ENCODE measurements at regions not wholly inside any gene's neighbourhood (a gene's known extent, or its start where the extent isn't known, plus 50 kb on each side); places are given as distances from the start of the nearest gene placed in this dataset.
A peak's percentile ranks its signal among the peaks of the same experiment; 100 is the strongest.
"Not testable (repeated sequence)": the region's sequence is repeated elsewhere in the genome, so short reads cannot be mapped to it uniquely, and the experiment has no call there.

GRCh38 chr12:46510257-46510656 is 137.7 kb upstream of the SLC38A2 start:
- DNase-seq; in situ Hi-C loops (cut with MboI; ENCODE audit: low pct_unique_long_range_greater_than_20kb, low sequenced_read_pairs): not testable (repeated sequence)

DNA sequence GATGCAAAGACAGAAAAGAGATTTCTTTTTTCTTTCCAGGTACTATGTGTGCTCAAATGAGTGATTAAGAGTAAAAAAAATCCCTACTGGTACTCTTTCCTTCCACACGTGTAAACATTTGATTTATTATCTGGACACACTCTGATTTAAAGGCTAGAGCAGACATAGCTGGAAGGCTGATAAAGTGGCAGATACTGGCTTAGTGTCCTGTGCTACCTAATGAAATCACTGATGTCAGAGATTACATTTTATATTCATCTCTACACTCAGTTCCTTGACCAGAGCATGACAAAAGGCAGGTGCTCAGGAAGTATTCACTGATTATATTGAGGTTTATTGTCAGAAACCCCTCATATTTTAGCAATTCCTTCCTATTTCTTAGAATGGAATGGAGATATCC is 136.6 kb upstream of the SLC38A2 start:
- in situ Hi-C loops (cut with MboI; ENCODE audit: low pct_unique_long_range_greater_than_20kb, low sequenced_read_pairs) = no loop called here
- DNase-seq = no peak

- DNase-seq = no peak
- in situ Hi-C loops (cut with MboI; ENCODE audit: low pct_unique_long_range_greater_than_20kb, low sequenced_read_pairs) = no loop called here
These were observed 136.1 kb upstream of the SLC38A2 start for GRCh38 chr12:46508651-46509050.

DNA sequence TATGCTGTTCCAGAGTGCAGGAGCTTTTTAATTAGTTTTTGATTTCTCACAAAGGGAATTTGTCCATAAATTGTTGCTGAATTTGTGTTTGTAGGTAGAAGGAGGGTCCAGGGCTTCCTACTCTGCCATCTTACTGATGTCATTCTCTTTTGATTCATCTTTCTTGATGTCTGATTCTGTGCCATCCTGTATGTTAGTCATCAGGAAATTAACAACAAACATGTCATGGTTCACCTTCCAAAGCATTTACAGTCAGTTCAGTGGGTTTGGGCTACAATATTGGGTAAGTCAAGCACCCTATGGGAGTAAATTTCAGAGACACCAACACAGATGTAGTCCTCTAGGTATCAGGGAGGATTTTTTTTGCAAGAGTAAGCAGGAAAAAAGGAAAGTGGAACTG is 135.2 kb upstream of the SLC38A2 start:
- in situ Hi-C loops (cut with MboI; ENCODE audit: low pct_unique_long_range_greater_than_20kb, low sequenced_read_pairs) = no loop called here
- no peak for DNase-seq

GRCh38 chr12:46506961-46507360 is 134.4 kb upstream of the SLC38A2 start:
- in situ Hi-C loops (cut with MboI; ENCODE audit: low pct_unique_long_range_greater_than_20kb, low sequenced_read_pairs) = no loop called here
- DNase-seq = no peak

- no peak for DNase-seq
- in situ Hi-C loops (cut with MboI; ENCODE audit: low pct_unique_long_range_greater_than_20kb, low sequenced_read_pairs) = no loop called here
These were observed 133.6 kb upstream of the SLC38A2 start for GRCh38 chr12:46506198-46506597.

DNA sequence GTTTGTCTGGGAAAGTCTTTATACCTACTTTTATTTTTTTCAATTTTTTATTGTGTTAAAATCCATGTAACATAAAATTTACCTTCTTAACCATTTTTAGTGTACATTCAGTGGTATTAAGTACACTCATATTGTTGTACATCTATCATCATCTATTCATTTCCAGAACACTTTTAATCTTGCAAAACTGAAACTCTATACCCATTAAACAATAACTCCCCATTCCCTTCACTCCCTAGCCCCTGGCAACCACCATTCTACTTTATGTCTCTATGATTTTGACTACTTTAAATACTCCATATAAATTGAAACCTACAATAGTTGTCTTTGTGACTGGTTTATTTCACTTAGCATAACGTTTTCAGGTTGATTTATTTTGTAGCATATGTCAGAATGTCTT is 131.9 kb upstream of the SLC38A2 start:
- in situ Hi-C loops (cut with MboI; ENCODE audit: low pct_unique_long_range_greater_than_20kb, low sequenced_read_pairs) = no loop called here
- DNase-seq = no peak

DNA sequence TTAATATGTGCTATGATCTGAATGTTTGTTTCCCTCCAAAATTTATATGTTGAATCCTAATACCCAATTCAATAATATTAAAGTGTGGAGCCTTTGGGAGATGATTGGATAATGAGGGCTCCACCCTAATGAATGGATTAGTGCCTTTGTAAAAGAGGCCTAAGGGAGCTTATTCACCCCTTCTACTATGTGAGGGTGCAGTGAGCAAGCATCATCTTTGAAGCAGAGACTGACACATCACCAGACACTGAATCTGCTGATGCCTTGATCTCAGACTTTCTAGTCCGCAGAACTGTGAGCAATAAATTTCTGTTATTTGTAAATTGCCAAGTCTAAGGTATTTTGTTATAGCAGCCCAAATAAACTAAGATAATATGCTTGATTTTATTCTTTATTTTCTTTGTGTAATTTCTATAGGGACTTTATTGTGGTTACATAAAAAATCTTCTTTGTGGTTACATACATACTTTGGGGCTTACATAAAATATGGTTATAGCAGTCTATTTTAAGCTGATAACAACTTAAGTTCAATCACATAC is 131.1 kb upstream of the SLC38A2 start:
- in situ Hi-C loops (cut with MboI; ENCODE audit: low pct_unique_long_range_greater_than_20kb, low sequenced_read_pairs) = no loop called here
- no peak for DNase-seq

GRCh38 chr12:46500673-46501072 is 128.1 kb upstream of the SLC38A2 start:
- no peak for DNase-seq
- in situ Hi-C loops (cut with MboI; ENCODE audit: low pct_unique_long_range_greater_than_20kb, low sequenced_read_pairs) = no loop called here

GRCh38 chr12:46499901-46500300 is 127.3 kb upstream of the SLC38A2 start:
- DNase-seq = no peak
- in situ Hi-C loops (cut with MboI; ENCODE audit: low pct_unique_long_range_greater_than_20kb, low sequenced_read_pairs) = no loop called here

GRCh38 chr12:46499226-46499625 is 126.7 kb upstream of the SLC38A2 start:
- DNase-seq = no peak
- in situ Hi-C loops (cut with MboI; ENCODE audit: low pct_unique_long_range_greater_than_20kb, low sequenced_read_pairs) = no loop called here

- no peak for DNase-seq
- in situ Hi-C loops (cut with MboI; ENCODE audit: low pct_unique_long_range_greater_than_20kb, low sequenced_read_pairs) = no loop called here
These were observed 125.2 kb upstream of the SLC38A2 start for GRCh38 chr12:46497739-46498138.

DNA sequence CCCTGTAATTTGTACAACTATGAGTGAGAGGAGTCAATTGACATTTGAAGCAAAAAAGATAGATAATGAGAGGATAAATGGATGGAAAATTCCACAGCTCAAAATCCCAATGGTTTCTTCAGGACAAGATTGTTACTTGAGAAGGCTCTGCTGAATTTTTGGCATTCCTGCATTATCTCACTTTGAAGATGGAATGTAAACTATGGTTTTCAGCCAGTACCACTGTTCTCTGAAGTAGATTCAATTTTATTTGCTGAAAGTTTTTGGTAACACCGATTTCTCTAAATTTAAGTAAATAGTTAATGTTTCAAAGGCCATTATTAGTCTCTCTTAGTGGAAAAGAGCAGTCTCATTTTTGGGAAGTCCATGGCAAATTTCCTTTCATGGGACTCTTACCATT is 121.9 kb upstream of the SLC38A2 start:
- in situ Hi-C loops (cut with MboI; ENCODE audit: low pct_unique_long_range_greater_than_20kb, low sequenced_read_pairs) = no loop called here

GRCh38 chr12:46493834-46494181 is 121.2 kb upstream of the SLC38A2 start:
- in situ Hi-C loops (cut with MboI; ENCODE audit: low pct_unique_long_range_greater_than_20kb, low sequenced_read_pairs) = no loop called here
- no peak for DNase-seq

More for the DNA sequence above, 121.9 kb upstream of the SLC38A2 start:
- DNase-seq = no peak

- no peak for DNase-seq
- in situ Hi-C loops (cut with MboI; ENCODE audit: low pct_unique_long_range_greater_than_20kb, low sequenced_read_pairs) = no loop called here
These were observed 120.7 kb upstream of the SLC38A2 start for GRCh38 chr12:46493150-46493833.

GRCh38 chr12:46492471-46493085 is 120.0 kb upstream of the SLC38A2 start:
- in situ Hi-C loops (cut with MboI; ENCODE audit: low pct_unique_long_range_greater_than_20kb, low sequenced_read_pairs) = no loop called here
- no peak for DNase-seq

- DNase-seq = no peak
- in situ Hi-C loops (cut with MboI; ENCODE audit: low pct_unique_long_range_greater_than_20kb, low sequenced_read_pairs) = no loop called here
These were observed 119.0 kb upstream of the SLC38A2 start for GRCh38 chr12:46491548-46491947.

DNA sequence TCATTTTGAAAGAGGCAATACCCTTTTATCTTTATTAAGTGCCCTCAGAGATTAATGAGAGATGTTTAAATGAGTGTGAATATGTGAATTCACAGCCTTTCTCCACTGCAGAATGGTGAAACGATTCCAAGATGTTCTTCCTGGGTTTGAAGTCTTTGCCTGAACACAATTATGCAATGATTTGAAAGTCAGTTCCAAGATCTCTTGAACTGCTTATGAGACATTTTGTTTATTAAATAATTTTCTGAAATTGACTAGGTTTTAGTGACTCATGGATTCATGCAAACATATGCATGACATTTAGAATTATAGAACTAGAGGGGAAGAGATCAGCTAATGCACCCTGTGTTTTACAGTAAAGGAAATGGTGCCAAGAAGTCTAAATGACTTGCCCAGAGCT is 118.1 kb upstream of the SLC38A2 start:
- in situ Hi-C loops (cut with MboI; ENCODE audit: low pct_unique_long_range_greater_than_20kb, low sequenced_read_pairs) = no loop called here
- no peak for DNase-seq

DNA sequence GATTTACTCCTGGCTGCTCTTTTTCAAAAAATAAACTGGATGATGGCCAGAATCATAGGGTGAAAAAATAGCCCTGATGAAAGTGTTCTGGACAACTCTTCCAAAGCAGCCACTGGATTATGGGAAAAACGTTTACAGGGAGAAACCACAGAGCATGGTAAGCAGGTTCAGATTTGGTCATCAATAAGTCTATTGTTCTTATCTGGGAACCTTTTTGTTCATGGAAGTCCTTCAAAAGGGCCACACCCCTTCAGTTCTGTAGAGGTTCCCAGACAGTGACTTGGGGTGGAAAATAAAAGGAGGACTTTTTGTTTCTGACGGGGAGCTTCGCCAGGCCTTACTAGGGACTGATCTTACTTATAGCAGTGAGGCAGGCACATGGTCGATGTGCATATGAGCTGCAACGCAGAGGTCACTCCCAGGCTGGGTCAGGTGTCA is 117.4 kb upstream of the SLC38A2 start:
- no peak for DNase-seq
- in situ Hi-C loops (cut with MboI; ENCODE audit: low pct_unique_long_range_greater_than_20kb, low sequenced_read_pairs) = no loop called here

DNA sequence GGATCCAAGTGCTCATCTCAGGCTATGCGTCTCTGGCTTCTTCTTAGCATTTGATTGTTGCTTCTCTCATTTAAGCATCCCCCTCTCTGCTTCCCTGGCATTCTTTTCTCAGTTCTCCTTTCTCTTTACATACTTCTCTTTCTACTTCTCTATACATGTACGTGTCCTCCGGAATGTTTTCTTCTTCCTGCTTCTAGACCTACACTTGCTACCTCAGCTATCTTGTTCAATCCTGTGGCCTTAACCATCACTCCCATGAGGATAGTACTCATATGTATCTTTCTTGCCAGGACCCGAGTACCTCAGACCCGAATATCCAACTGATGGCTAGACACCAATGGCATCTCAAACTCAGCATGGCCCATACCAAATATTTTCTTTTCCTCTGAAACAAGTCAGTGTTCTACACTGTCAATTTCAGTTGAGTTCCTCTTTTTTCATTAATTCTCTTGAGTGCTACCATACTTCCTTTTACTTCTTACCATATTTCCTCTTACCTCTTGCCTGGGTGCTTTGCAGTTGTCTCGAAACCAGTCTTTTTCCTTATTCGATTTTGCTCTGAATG is 115.1 kb upstream of the SLC38A2 start:
- in situ Hi-C loops (cut with MboI; ENCODE audit: low pct_unique_long_range_greater_than_20kb, low sequenced_read_pairs) = no loop called here
- DNase-seq = peak; percentile 81

GRCh38 chr12:46486588-46486987 is 114.0 kb upstream of the SLC38A2 start:
- in situ Hi-C loops (cut with MboI; ENCODE audit: low pct_unique_long_range_greater_than_20kb, low sequenced_read_pairs) = no loop called here
- DNase-seq = no peak
